ENCODE measurements at regions not wholly inside any gene's neighbourhood (a gene's known extent, or its start where the extent isn't known, plus 50 kb on each side); places are given as distances from the start of the nearest gene placed in this dataset.

GRCh38 chr2:88831071-88831791, 139.8 kb downstream of the RPIA start:
- peak; percentile 8 for DNase-seq (ENCODE audit: low read depth, low spot score)
- in situ Hi-C loops (cut with HindIII; ENCODE audit: low pct_unique_long_range_greater_than_20kb, low sequenced_read_pairs), result no loop called here

GRCh38 chr2:88831792-88832248, 140.3 kb downstream of the RPIA start:
- peak; percentile 81 for DNase-seq (ENCODE audit: low read depth, low spot score)

GRCh38 chr2:88832311-88832991, 141.0 kb downstream of the RPIA start:
- in situ Hi-C loops (cut with HindIII; ENCODE audit: low pct_unique_long_range_greater_than_20kb, low sequenced_read_pairs), result no loop called here
- DNase-seq (ENCODE audit: low read depth, low spot score), result no peak

More at GRCh38 chr2:88831792-88832248, 140.3 kb downstream of the RPIA start:
- in situ Hi-C loops (cut with HindIII; ENCODE audit: low pct_unique_long_range_greater_than_20kb, low sequenced_read_pairs), result no loop called here

GRCh38 chr2:88832992-88833389, 141.5 kb downstream of the RPIA start:
- DNase-seq (ENCODE audit: low read depth, low spot score), result no peak
- in situ Hi-C loops (cut with HindIII; ENCODE audit: low pct_unique_long_range_greater_than_20kb, low sequenced_read_pairs), result no loop called here

GRCh38 chr2:88834376-88834775, 142.9 kb downstream of the RPIA start:
- in situ Hi-C loops (cut with HindIII; ENCODE audit: low pct_unique_long_range_greater_than_20kb, low sequenced_read_pairs), result no loop called here
- DNase-seq (ENCODE audit: low read depth, low spot score), result no peak

GRCh38 chr2:88834866-88835265, 143.4 kb downstream of the RPIA start:
- DNase-seq (ENCODE audit: low read depth, low spot score), result no peak
- in situ Hi-C loops (cut with HindIII; ENCODE audit: low pct_unique_long_range_greater_than_20kb, low sequenced_read_pairs), result no loop called here

- in situ Hi-C loops (cut with HindIII; ENCODE audit: low pct_unique_long_range_greater_than_20kb, low sequenced_read_pairs), result no loop called here
- DNase-seq (ENCODE audit: low read depth, low spot score), result no peak
These were observed 144.3 kb downstream of the RPIA start for GRCh38 chr2:88835726-88836125.

GRCh38 chr2:88836351-88836750, 144.9 kb downstream of the RPIA start:
- in situ Hi-C loops (cut with HindIII; ENCODE audit: low pct_unique_long_range_greater_than_20kb, low sequenced_read_pairs), result no loop called here
- DNase-seq (ENCODE audit: low read depth, low spot score), result no peak

- in situ Hi-C loops (cut with HindIII; ENCODE audit: low pct_unique_long_range_greater_than_20kb, low sequenced_read_pairs), result no loop called here
- no peak for DNase-seq (ENCODE audit: low read depth, low spot score)
These were observed 146.2 kb downstream of the RPIA start for GRCh38 chr2:88837511-88838160.

GRCh38 chr2:88838165-88838635, 146.7 kb downstream of the RPIA start:
- in situ Hi-C loops (cut with HindIII; ENCODE audit: low pct_unique_long_range_greater_than_20kb, low sequenced_read_pairs), result no loop called here
- DNase-seq (ENCODE audit: low read depth, low spot score), result no peak

GRCh38 chr2:88841224-88841929, 149.9 kb downstream of the RPIA start:
- in situ Hi-C loops (cut with HindIII; ENCODE audit: low pct_unique_long_range_greater_than_20kb, low sequenced_read_pairs), result no loop called here
- DNase-seq (ENCODE audit: low read depth, low spot score), result no peak

GRCh38 chr2:88842656-88843460, 151.4 kb downstream of the RPIA start:
- no peak for DNase-seq (ENCODE audit: low read depth, low spot score)
- in situ Hi-C loops (cut with HindIII; ENCODE audit: low pct_unique_long_range_greater_than_20kb, low sequenced_read_pairs), result no loop called here

- in situ Hi-C loops (cut with HindIII; ENCODE audit: low pct_unique_long_range_greater_than_20kb, low sequenced_read_pairs), result no loop called here
- no peak for DNase-seq (ENCODE audit: low read depth, low spot score)
These were observed 152.2 kb downstream of the RPIA start for GRCh38 chr2:88843651-88844050.

GRCh38 chr2:88844960-88845359, 153.5 kb downstream of the RPIA start:
- DNase-seq (ENCODE audit: low read depth, low spot score), result no peak
- in situ Hi-C loops (cut with HindIII; ENCODE audit: low pct_unique_long_range_greater_than_20kb, low sequenced_read_pairs), result no loop called here

- in situ Hi-C loops (cut with HindIII; ENCODE audit: low pct_unique_long_range_greater_than_20kb, low sequenced_read_pairs), result no loop called here
These were observed 154.5 kb downstream of the RPIA start for GRCh38 chr2:88845772-88846661.

GRCh38 chr2:88852753-88853402, 161.4 kb downstream of the RPIA start:
- in situ Hi-C loops (cut with HindIII; ENCODE audit: low pct_unique_long_range_greater_than_20kb, low sequenced_read_pairs), result no loop called here
- DNase-seq (ENCODE audit: low read depth, low spot score), result no peak

More at GRCh38 chr2:88845772-88846661, 154.5 kb downstream of the RPIA start:
- no peak for DNase-seq (ENCODE audit: low read depth, low spot score)

Measured in SK-MEL-5 (cell line).